HG02759 (cell line): ENCODE measurements at regions not wholly inside any gene's neighbourhood (a gene's known extent, or its start where the extent isn't known, plus 50 kb on each side); places are given as distances from the start of the nearest gene placed in this dataset.
"Not testable (repeated sequence)": the region's sequence is repeated elsewhere in the genome, so short reads cannot be mapped to it uniquely, and the experiment has no call there.

Source experiments
- ATAC-seq: cut with Tn5 transposase; IDR thresholded peaks from one replicate; pipeline ENCODE4 v1.9.1; 2021; ENCODE audit warnings: mild to moderate bottlenecking, moderate library complexity; ENCODE audit not compliant: unreplicated experiment

DNA sequence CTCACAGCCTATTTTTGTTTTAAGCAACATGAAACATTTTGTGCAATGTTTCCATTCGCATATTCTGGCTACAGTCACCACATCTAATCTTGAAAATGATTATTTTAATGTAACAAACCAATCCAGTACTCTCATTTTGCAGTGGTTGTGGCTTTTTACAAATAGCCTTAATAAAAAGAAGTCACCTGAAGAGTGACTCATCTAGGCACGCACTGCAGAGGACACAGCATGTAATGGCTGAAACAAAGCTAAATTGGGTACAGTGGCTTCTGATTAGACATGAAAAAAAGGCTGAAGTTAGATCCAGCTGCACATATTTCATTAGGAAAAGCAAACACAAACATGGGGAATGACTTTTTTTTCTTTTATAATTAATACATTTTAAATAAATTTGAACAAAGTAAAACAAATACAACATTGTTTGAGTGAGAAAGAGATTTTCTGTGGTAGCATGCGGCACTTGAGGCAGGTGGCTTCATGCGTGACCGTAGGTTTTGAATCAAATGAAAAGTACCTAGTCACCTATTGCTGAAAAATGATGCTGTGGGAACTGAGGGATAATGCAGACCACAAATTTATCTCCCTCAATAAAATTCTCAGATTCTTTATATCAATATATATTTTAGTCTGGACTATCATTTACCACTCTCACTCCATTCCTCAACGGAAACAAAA, 240.8 kb upstream of the DDX53 start:
- peak; percentile 92 for ATAC-seq

- ATAC-seq, result no peak
Measured at GRCh38 chrX:22760513-22761057, 239.2 kb upstream of the DDX53 start.

DNA sequence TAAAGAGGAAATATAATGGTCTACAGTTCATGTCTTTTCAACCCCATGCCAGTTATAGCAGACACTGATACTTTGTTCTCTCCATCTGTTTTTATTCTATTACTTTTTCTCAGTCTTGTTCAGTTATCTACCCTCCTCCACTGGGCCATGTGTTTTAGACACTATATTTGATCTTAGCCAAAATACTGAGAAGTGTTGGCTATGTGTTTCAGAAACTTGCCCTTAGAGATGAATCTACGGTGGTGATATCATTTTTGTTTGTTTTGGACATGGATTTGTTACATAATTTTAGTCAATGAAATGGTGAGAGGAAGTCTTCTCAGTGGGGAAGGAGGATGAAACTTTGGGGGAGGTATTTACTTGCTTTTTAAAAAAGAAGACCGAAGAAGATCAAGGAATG, 211.5 kb upstream of the DDX53 start:
- ATAC-seq, result no peak

DNA sequence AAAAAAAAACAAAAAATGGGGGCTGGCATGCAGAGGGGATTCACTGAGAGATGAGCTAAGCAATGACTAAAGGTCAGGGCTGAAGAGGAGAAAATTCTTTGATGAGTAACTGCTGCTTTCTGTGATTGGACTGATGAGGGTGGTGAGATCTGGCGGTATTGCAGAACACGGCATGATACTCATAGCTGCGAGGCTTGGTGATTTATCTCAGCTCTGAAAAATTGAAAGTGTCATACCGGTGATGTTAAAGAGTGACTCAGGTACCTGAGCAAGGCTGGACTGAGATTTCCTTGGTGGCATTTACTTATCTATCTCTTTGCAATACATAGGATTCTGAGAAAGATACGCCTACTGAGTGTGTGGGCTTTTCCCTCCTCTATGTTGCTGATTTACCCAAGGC, 204.1 kb upstream of the DDX53 start:
- no peak for ATAC-seq

- no peak for ATAC-seq
Measured at GRCh38 chrX:22800360-22800759, 199.4 kb upstream of the DDX53 start.

GRCh38 chrX:22800806-22801205, 199.0 kb upstream of the DDX53 start:
- no peak for ATAC-seq

GRCh38 chrX:22803353-22803752, 196.4 kb upstream of the DDX53 start:
- ATAC-seq, result no peak

DNA sequence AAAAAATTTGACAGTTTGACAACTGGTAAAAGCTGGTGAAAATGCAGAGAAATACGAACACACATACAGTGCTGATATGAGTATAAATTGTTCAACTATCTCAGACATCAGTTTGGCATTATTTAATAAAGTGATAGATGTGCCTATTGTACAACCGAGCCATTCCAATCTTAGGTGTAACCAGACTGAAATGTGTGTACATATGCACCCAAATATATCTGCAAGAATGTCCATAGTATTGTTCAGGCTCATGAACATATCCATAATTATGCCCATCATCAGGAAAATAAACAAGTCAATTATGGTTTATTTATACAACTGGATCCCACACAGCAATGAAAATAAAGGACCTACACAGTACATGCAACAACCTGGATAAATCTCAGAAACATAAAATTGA, 188.9 kb upstream of the DDX53 start:
- ATAC-seq, result no peak

- ATAC-seq, result no peak
Measured at GRCh38 chrX:22818061-22818460, 181.7 kb upstream of the DDX53 start.

DNA sequence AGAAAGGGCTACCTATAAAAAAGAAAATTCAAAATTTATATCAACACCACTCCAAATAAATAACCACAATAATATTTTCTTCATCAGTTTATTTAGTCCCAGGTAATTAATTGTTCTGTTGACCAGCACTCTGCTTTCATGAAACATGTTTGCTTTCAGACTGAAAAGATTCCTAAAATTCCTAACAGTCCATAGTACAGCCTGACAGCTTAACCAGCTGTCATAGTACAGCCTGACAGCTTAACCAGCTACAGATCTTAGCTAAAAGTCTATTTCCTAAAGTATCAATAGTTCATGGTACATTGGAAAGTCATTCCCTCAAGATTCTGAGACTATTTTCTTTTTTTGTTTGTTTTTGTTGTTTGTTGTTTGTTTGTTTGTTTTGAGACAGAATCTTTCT, 144.1 kb upstream of the DDX53 start:
- no peak for ATAC-seq

DNA sequence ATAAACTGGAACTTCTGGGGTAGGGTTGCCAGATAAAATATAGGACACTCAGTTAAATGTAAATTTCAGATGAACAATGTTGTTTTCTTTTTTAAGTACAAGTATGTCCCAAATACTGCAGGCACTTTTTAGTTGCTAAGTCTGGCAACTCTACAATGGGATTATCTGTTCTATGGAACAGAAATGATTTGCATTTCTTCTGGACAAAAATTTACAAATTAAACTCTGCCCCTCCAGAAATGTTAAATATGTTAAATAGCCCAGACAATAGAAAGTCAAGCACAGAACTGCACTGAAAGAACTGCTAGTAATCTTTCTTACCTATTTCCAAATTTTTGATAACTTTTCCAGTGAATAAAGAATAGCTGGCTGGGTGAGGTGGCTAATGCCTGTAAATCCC, 140.1 kb upstream of the DDX53 start:
- no peak for ATAC-seq

GRCh38 chrX:22866801-22867200, 133.0 kb upstream of the DDX53 start:
- not testable (repeated sequence) for ATAC-seq

- ATAC-seq, result no peak
Measured at GRCh38 chrX:22882543-22882942, 117.2 kb upstream of the DDX53 start.

GRCh38 chrX:22889819-22890218, 109.9 kb upstream of the DDX53 start:
- ATAC-seq, result no peak

- ATAC-seq, result no peak
Measured at GRCh38 chrX:22912616-22913015, 87.1 kb upstream of the DDX53 start.

GRCh38 chrX:22922961-22923360, 76.8 kb upstream of the DDX53 start:
- no peak for ATAC-seq

- ATAC-seq, result no peak
Measured at GRCh38 chrX:22934640-22935039, 65.1 kb upstream of the DDX53 start.

- no peak for ATAC-seq
Measured at GRCh38 chrX:22944945-22945344, 54.8 kb upstream of the DDX53 start.
